Cardiac muscle cell (in vitro differentiated cells and primary cell): ENCODE measurements at regions not wholly inside any gene's neighbourhood (a gene's known extent, or its start where the extent isn't known, plus 50 kb on each side); places are given as distances from the start of the nearest gene placed in this dataset.

ENCODE experiments used
- DNase-seq, 2 donors: peaks; one replicate each; pipeline versions ENCODE4 v3.0.0 to v3.0.0-alpha.2; 2010 to 2017; ENCODE audit warnings: low read depth in 1 of 2, low spot score in 1 of 2
- H3K27ac ChIP-seq: fragments of 200-600 bp; sonication (generic); 2 replicates; pipeline ENCODE4 v1.5.1; 2016
- H3K27me3 ChIP-seq: fragments of 200-600 bp; sonication (generic); 2 replicates; pipeline ENCODE4 v1.6.0; 2016; ENCODE audit warnings: control low read depth
- H3K36me3 ChIP-seq: fragments of 200-600 bp; sonication (generic); 2 replicates; pipeline ENCODE4 v1.5.1; 2016; ENCODE audit warnings: control low read depth
- H3K4me1 ChIP-seq: fragments of 200-600 bp; sonication (generic); 2 replicates; pipeline ENCODE4 v1.8.1; 2017; ENCODE audit warnings: low read depth, mild to moderate bottlenecking, mixed run types
- H3K4me3 ChIP-seq: fragments of 200-600 bp; sonication (generic); 2 replicates; pipeline ENCODE4 v1.5.1; 2016; ENCODE audit warnings: mild to moderate bottlenecking
- H3K9me3 ChIP-seq: fragments of 200-600 bp; sonication (generic); 2 replicates; pipeline ENCODE4 v1.5.1; 2017; ENCODE audit warnings: low read depth, mild to moderate bottlenecking, control low read depth
- TF ChIP-seq, protein P1 (sequence below): IDR thresholded peaks from 2 replicates; pipeline ENCODE4 v1.5.1; 2012; ENCODE audit warnings: low read depth, mild to moderate bottlenecking, low read length

DNA sequence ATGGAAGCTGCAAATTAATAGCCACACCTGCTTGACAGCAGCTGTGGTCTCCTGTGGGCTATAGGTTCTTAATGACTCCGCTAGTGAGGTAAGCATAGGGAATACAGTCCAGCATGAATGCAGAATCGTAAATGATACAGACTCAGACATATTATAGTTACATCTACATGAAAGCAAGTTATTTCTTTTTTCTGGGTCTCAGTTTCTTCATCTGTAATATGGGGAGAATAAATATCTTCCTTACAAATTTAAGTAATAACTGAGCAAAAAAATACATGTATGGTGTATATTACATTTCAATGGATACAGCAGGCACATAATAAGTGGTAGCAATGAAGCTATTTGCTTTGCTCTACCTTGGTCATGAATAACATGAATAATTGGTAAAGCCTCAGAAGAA, 245.9 kb upstream of the RHOBTB1 start:
- Histone ChIP-seq H3K27ac (no peak overlapping the region), H3K9me3 (no peaks in the 10 kb centered on the region), H3K36me3 (no peaks in the 10 kb centered on the region), H3K4me1 (no peaks in the 10 kb centered on the region), H3K4me3 (no peak overlapping the region), H3K27me3 (no peaks in the 10 kb centered on the region)
- TF ChIP-seq, protein P1, sequence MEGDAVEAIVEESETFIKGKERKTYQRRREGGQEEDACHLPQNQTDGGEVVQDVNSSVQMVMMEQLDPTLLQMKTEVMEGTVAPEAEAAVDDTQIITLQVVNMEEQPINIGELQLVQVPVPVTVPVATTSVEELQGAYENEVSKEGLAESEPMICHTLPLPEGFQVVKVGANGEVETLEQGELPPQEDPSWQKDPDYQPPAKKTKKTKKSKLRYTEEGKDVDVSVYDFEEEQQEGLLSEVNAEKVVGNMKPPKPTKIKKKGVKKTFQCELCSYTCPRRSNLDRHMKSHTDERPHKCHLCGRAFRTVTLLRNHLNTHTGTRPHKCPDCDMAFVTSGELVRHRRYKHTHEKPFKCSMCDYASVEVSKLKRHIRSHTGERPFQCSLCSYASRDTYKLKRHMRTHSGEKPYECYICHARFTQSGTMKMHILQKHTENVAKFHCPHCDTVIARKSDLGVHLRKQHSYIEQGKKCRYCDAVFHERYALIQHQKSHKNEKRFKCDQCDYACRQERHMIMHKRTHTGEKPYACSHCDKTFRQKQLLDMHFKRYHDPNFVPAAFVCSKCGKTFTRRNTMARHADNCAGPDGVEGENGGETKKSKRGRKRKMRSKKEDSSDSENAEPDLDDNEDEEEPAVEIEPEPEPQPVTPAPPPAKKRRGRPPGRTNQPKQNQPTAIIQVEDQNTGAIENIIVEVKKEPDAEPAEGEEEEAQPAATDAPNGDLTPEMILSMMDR: no peak
- DNase-seq: no peak

DNA sequence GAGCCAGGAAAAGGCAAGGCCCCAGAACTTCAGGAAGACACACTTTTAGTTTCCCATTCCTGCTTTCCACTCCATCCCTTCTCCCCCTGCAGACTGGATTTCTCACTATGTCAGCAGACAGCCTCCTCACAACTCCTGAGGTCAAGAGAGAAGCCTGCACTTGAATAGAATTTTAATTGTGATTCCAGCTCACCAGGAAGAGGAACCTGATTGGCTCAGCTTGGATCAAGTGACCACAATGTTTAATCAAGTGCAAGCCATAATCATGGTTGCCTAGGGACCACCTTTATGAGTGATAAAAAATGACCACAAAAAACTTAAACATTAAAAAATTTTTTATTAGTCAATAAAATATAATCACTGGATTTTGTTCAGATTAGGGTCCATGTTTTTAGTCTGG, 244.7 kb upstream of the RHOBTB1 start:
- H3K27ac ChIP-seq: no peak overlapping the region
- peak in 1 of 2 donors; percentile 5 for DNase-seq
- H3K9me3 ChIP-seq: no peaks in the 10 kb centered on the region
- TF ChIP-seq, protein P1: no peak
- no peaks in the 10 kb centered on the region for H3K36me3 ChIP-seq
- no peaks in the 10 kb centered on the region for H3K27me3 ChIP-seq
- no peaks in the 10 kb centered on the region for H3K4me1 ChIP-seq
- no peak overlapping the region for H3K4me3 ChIP-seq

DNA sequence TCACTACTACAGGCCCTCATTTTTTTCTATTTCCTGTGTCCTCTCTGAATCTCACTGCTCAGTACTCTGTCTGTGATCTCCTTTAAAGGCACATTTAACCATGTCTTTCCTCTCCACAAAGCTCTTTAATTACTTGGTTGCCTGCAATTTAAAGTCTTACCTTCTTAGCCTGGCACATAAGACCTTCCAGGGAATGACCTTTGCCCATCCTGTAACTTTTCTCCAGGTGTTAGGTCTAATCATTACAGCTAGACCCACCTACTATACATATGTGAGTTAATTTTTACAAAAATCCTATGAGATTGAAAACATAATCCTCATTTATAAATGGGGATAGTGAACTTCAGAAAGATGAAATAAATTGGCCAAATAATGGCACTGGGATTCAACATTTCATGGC, 244.1 kb upstream of the RHOBTB1 start:
- Histone ChIP-seq H3K27ac (no peak overlapping the region), H3K27me3 (no peaks in the 10 kb centered on the region), H3K4me3 (no peak overlapping the region), H3K36me3 (no peaks in the 10 kb centered on the region), H3K4me1 (no peaks in the 10 kb centered on the region), H3K9me3 (no peaks in the 10 kb centered on the region)
- no peak for DNase-seq
- TF ChIP-seq, protein P1: no peak

DNA sequence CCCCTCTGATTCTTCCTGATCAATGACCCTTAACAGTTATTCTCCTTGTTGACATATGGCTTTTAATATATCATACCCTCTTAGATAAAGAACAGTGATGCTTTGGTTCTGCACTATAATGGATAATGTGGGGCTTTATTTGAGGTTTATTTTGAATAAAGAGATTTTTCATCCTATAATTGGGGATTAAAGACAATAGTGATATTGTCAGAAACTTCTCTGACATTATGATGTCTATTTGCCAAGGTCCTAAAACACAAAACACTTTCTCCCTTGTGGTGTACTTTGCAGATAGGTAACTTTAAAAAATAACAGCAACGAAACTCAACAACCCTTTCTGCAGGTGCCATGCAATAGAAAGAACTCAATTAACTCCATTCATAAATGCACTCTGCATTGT, 243.6 kb upstream of the RHOBTB1 start:
- Histone ChIP-seq H3K9me3 (no peaks in the 10 kb centered on the region), H3K4me3 (no peak overlapping the region), H3K36me3 (no peaks in the 10 kb centered on the region), H3K4me1 (no peaks in the 10 kb centered on the region), H3K27ac (no peak overlapping the region), H3K27me3 (no peaks in the 10 kb centered on the region)
- TF ChIP-seq, protein P1: no peak
- DNase-seq: no peak

DNA sequence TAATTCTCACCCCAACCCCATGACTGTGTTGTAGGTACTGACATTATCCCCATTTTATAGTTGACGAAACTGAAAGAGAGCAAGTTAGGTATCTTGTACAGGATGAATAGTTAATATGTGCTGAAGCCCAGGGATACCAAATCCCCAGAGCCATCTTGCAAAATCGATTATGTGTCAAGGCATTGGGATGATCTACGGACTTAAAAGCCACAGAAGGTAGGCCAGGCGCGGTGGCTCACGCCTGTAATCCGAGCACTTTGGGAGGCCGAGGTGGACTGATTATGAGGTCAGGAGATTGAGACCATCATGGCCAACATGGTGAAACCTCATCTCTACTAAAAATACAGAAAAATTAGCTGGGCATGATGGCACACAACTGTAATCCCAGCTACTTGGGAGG, 242.4 kb upstream of the RHOBTB1 start:
- H3K36me3 ChIP-seq: no peaks in the 10 kb centered on the region
- H3K4me1 ChIP-seq: no peaks in the 10 kb centered on the region
- no peak overlapping the region for H3K27ac ChIP-seq
- no peaks in the 10 kb centered on the region for H3K9me3 ChIP-seq
- no peaks in the 10 kb centered on the region for H3K27me3 ChIP-seq
- DNase-seq: no peak
- TF ChIP-seq, protein P1: no peak
- no peak overlapping the region for H3K4me3 ChIP-seq

DNA sequence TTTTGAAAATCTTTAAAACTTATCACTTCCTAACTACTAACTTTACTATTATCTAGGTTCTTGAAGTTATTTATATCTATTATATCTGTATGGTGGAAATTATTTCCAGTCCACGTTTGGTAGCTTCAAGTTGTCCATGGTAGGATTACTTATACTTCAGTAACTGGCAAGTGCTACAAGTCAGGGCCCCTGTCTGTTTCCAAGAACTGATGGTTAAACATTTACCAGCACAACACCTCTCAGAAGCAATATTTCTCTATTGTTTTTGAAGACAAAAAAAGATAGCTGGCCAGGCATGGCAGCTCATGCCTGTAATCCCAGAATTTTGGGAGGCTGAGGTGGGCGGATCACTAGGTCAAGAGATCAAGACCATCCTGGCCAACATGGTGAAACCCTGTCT, 240.4 kb upstream of the RHOBTB1 start:
- Histone ChIP-seq H3K27ac (no peak overlapping the region), H3K4me3 (no peak overlapping the region), H3K36me3 (no peaks in the 10 kb centered on the region), H3K9me3 (no peaks in the 10 kb centered on the region), H3K27me3 (no peaks in the 10 kb centered on the region), H3K4me1 (no peaks in the 10 kb centered on the region)
- DNase-seq: no peak
- TF ChIP-seq, protein P1: no peak
